OCI-LY3 (cell line): ENCODE measurements at regions not wholly inside any gene's neighbourhood (a gene's known extent, or its start where the extent isn't known, plus 50 kb on each side); places are given as distances from the start of the nearest gene placed in this dataset.

ENCODE experiments used
- H2AFZ ChIP-seq: fragments of 200-600, 300-600 bp; shearing (Covaris generic); 2 replicates; pipeline ENCODE4 v1.6.0; 2014; ENCODE audit warnings: antibody characterized with exemption, low read depth, low read length
- H3K27ac ChIP-seq: fragments of 200-600, 300-600 bp; sonication (generic); 2 replicates; pipeline ENCODE4 v1.5.1; 2014; ENCODE audit warnings: mild to moderate bottlenecking, low read length, moderate library complexity, mixed read lengths
- H3K27me3 ChIP-seq: fragments of 200-600, 300-600 bp; sonication (generic); 2 replicates; pipeline ENCODE4 v1.6.1; 2014; ENCODE audit warnings: low read depth, low read length, mixed read lengths
- H3K36me3 ChIP-seq: fragments of 200-600, 300-600 bp; sonication (generic); replicated peaks from 2 replicates; pipeline ENCODE3; 2014; ENCODE audit warnings: low read depth, low read length, mixed read lengths
- H3K4me1 ChIP-seq: fragments of 300-600, 200-600 bp; sonication (generic); 2 replicates; pipeline ENCODE4 v1.6.1; 2014; ENCODE audit warnings: low read length, mixed read lengths
- H3K4me2 ChIP-seq: fragments of 200-600, 300-600 bp; sonication (generic); 2 replicates; pipeline ENCODE4 v1.6.1; 2014; ENCODE audit warnings: low read length, mixed read lengths
- H3K4me3 ChIP-seq: fragments of 300-600, 200-600 bp; sonication (generic); 2 replicates; pipeline ENCODE4 v1.5.1; 2014; ENCODE audit warnings: antibody characterized with exemption, mild to moderate bottlenecking, low read length, moderate library complexity
- H3K79me2 ChIP-seq: fragments of 300-600, 200-600 bp; shearing (Covaris generic); 2 replicates; pipeline ENCODE4 v1.6.1; 2014; ENCODE audit warnings: mild to moderate bottlenecking, low read length, mixed read lengths
- H3K9ac ChIP-seq: fragments of 300-600, 200-600 bp; shearing (Covaris generic); 2 replicates; pipeline ENCODE4 v1.6.0; 2014; ENCODE audit warnings: mild to moderate bottlenecking, low read length, moderate library complexity
- H3K9me3 ChIP-seq: fragments of 200-600, 300-600 bp; shearing (Covaris generic); 2 replicates; pipeline ENCODE4 v1.6.1; 2014; ENCODE audit warnings: low read length, mixed read lengths; ENCODE audit not compliant: insufficient read depth
- H4K20me1 ChIP-seq: fragments of 200-600, 300-600 bp; sonication (generic); 2 replicates; pipeline ENCODE4 v1.6.1; 2016; ENCODE audit warnings: low read length, mixed read lengths; ENCODE audit not compliant: insufficient read depth
- CTCF ChIP-seq: fragments of 200-600, 300-600 bp; sonication (generic); IDR thresholded peaks from 2 replicates; pipeline ENCODE4 v1.5.1; 2014; ENCODE audit warnings: antibody characterized with exemption, low read length, low read depth
- EZH2phosphoT487 ChIP-seq: fragments of 200-600 bp; shearing (Covaris generic); IDR thresholded peaks from 2 replicates; pipeline ENCODE4 v1.6.1; 2018; ENCODE audit warnings: antibody characterized with exemption, mixed run types, low read depth

- no peaks in the 10 kb centered on the region for H4K20me1 ChIP-seq
- H3K9ac ChIP-seq: no peak overlapping the region
- H3K9me3 ChIP-seq: no peaks in the 10 kb centered on the region
- peaks cover 58% of the 10 kb centered on the region for H3K4me1 ChIP-seq
- H3K4me3 ChIP-seq: no peak overlapping the region
- no peak overlapping the region for H2AFZ ChIP-seq
- H3K27me3 ChIP-seq: no peaks in the 10 kb centered on the region
- H3K36me3 ChIP-seq: no peaks in the 10 kb centered on the region
- H3K27ac ChIP-seq: no peak overlapping the region
- H3K79me2 ChIP-seq: no peaks in the 10 kb centered on the region
- no peak overlapping the region for H3K4me2 ChIP-seq
- TF ChIP-seq EZH2phosphoT487 (no peak), CTCF (no peak)
These were observed 207.9 kb upstream of the MARCKS start for GRCh38 chr6:113649276-113649675.

- H3K27me3 ChIP-seq: no peaks in the 10 kb centered on the region
- H3K4me3 ChIP-seq: no peak overlapping the region
- H3K9me3 ChIP-seq: no peaks in the 10 kb centered on the region
- no peaks in the 10 kb centered on the region for H3K36me3 ChIP-seq
- H4K20me1 ChIP-seq: no peaks in the 10 kb centered on the region
- H3K79me2 ChIP-seq: no peaks in the 10 kb centered on the region
- no peak for TF ChIP-seq CTCF
- TF ChIP-seq EZH2phosphoT487: no peak
- H3K4me2 ChIP-seq: no peak overlapping the region
- H3K4me1 ChIP-seq: peaks cover 52% of the 10 kb centered on the region
- no peak overlapping the region for H3K9ac ChIP-seq
- no peak overlapping the region for H2AFZ ChIP-seq
- H3K27ac ChIP-seq: no peak overlapping the region
These were observed 207.1 kb upstream of the MARCKS start for GRCh38 chr6:113649880-113650609.

DNA sequence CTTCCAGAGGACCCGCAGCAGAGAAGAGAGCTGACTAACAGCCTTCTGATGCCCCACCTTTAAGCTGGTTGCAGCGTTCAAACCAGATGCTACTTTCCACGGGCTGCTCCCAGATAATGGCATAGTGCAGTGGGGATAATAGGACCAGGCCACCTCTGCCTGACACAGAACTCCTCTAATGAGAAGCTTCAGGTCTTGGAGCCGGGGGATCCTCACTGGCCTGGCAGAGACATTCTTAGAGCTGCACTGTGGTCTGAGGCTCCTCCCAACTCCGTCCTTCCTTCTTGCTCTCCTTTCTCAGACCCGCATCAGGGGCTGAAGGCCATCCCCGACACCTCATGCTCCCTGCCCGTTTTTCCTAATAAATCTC lies 206.6 kb upstream of the MARCKS start:
- TF ChIP-seq EZH2phosphoT487: no peak
- TF ChIP-seq CTCF: no peak
- H3K27me3 ChIP-seq: no peaks in the 10 kb centered on the region
- no peaks in the 10 kb centered on the region for H4K20me1 ChIP-seq
- H3K9ac ChIP-seq: no peak overlapping the region
- no peak overlapping the region for H3K27ac ChIP-seq
- no peak overlapping the region for H3K4me3 ChIP-seq
- no peak overlapping the region for H3K4me2 ChIP-seq
- no peaks in the 10 kb centered on the region for H3K36me3 ChIP-seq
- no peak overlapping the region for H2AFZ ChIP-seq
- H3K4me1 ChIP-seq: peaks cover 52% of the 10 kb centered on the region
- no peaks in the 10 kb centered on the region for H3K9me3 ChIP-seq
- H3K79me2 ChIP-seq: no peaks in the 10 kb centered on the region

DNA sequence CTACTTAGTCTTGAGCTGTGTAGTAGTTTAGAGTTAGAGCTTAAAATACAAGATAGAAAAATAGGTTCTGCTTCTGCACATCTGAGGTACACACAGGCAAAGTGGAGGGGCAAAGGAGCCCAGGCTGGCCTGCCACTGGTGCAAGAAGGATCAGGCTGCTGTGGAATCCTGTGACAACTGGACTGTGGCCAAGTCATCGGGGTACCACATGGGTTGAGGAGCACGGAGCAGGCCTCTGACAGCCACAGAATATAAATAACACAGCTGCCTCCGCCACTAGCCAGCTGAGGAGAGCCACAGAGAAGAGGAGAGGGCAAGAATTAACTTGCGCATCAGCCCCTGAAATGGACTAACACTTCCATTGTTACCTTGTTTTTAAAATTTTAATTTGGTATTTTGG lies 206.0 kb upstream of the MARCKS start:
- no peaks in the 10 kb centered on the region for H3K27me3 ChIP-seq
- no peaks in the 10 kb centered on the region for H3K79me2 ChIP-seq
- H3K27ac ChIP-seq: no peak overlapping the region
- no peak overlapping the region for H3K9ac ChIP-seq
- TF ChIP-seq CTCF (no peak), EZH2phosphoT487 (no peak)
- no peak overlapping the region for H3K4me3 ChIP-seq
- no peak overlapping the region for H3K4me2 ChIP-seq
- H3K9me3 ChIP-seq: no peaks in the 10 kb centered on the region
- H4K20me1 ChIP-seq: no peaks in the 10 kb centered on the region
- peaks cover 52% of the 10 kb centered on the region for H3K4me1 ChIP-seq
- H2AFZ ChIP-seq: no peak overlapping the region
- H3K36me3 ChIP-seq: no peaks in the 10 kb centered on the region
